ACHN (cell line): ENCODE measurements at regions not wholly inside any gene's neighbourhood (a gene's known extent, or its start where the extent isn't known, plus 50 kb on each side); places are given as distances from the start of the nearest gene placed in this dataset.
"Not testable (repeated sequence)": the region's sequence is repeated elsewhere in the genome, so short reads cannot be mapped to it uniquely, and the experiment has no call there.

Experiments used
- DNase-seq: peaks from one replicate; pipeline ENCODE4 v3.0.0-alpha.2; 2015
- in situ Hi-C: cut with HindIII; loops from 2 replicates; pipeline ENCODE4 v1.10.0; 2017; ENCODE audit warnings: low sequenced_read_pairs, low pct_ligation_motif_present, low pct_unique_long_range_greater_than_20kb

DNA sequence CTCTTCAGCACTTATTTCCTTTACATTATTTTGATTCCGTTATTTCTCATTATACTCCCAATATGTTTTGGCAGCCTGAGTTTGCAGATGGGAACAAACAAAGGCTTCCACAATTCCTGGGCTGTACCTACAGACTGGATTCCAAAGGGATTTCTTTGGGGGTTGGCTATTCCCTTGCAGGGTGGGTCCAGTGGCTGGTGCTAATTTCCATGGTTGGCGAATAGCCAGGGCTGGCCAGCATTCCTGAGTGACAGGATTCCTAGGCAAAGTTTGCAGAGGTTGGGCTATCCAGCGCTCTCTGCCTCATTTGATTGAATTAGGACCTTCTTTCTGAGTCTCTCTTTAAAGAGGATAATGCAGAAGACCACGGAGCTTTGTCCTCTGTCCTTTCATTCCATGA lies 207.4 kb downstream of the MAF start:
- DNase-seq, result no peak
- in situ Hi-C loops, result no loop called here

GRCh38 chr16:79392081-79392480 lies 208.5 kb downstream of the MAF start:
- in situ Hi-C loops, result no loop called here
- no peak for DNase-seq

GRCh38 chr16:79391395-79391794 lies 209.1 kb downstream of the MAF start:
- no peak for DNase-seq
- in situ Hi-C loops, result no loop called here

GRCh38 chr16:79390481-79391051 lies 210.0 kb downstream of the MAF start:
- DNase-seq, result no peak
- in situ Hi-C loops, result no loop called here

DNA sequence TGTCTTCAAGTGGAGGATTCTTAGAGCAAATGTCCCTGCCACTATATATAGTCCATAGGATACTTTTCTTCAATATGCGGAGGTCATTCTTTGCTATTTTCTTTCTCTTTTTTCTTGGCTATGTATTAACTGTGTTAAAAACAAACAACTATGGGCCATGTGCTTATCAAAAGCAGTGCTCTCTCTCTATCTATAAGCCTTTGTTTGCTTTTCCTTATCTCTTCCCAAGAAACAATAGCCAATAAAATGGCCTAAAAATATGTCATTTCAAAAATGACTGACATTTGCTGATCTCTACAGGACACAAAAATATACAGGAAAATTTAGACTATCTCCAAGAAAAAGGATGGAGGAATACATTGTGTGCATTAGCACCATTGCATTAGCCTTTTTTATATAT lies 212.1 kb downstream of the MAF start:
- DNase-seq, result no peak
- in situ Hi-C loops, result no loop called here

DNA sequence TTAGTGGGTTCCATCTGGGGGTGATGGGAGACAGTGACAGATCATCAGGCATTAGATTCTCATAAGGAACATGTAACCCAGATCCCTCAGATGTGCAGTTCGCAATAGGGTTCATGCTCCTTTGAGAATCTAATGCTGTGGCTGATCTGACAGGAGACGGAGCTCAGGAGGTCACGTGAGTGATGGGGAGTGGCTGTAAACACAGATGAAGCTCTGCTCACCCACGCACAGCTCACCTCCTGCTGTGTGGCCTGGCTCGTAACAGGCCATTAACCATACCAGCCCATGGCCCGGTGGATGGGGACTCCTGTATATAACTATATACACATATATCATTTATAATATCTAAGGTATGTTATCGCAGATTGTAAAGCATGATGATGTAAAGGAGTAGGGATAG lies 214.2 kb downstream of the MAF start:
- in situ Hi-C loops, result no loop called here

DNA sequence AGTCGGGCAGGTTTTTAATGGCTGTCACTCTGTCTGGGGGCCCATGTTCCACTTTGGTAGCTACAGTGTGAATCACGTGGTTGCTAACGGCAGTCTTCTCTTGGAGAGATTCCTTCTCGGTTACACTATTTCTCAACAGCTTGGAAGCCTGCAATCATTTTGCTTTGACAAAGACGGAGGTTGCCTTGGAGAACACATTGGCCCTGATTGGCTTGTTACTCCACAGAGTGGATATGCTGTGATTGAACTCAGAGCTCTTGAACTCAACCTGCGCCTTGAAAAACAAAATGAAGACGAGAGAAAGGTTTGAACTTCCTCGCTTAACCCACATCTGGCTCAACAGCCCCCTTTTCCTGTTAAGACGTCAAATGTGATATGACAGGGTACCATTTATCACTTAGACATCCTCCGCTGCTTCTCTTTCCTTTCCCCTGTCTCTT lies 218.9 kb downstream of the MAF start:
- in situ Hi-C loops, result no loop called here
- DNase-seq, result no peak

More for the DNA sequence above, 214.2 kb downstream of the MAF start:
- DNase-seq, result no peak

DNA sequence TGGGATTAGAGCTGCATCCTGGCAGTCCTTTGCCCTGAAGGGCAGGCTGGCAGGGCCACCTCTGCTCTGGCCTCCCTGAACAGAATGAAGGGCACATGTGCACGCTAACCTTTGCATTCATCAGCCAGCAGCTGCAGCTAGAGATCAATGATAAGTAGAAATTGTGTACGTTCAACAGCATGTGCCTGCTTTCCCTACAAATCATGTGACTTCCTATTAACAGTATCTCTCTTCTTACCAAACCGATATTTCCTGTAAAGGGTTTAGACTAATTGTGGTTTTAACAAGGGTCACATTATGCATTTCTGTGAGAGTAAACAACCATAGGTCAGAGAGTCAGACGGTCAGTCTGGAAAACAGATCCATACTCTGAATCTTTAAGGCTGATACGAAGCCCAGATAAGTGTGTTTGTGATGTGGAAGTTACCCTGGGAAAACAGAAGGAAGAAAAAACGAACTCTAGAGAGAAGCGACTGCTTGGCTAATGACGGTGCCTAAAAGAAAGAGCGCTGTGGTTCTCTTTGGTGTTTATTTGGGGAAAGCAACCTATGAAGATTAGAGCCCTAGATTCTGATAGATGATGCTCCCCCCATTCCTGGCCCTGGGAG lies 219.4 kb downstream of the MAF start:
- in situ Hi-C loops, result no loop called here
- DNase-seq, result no peak

DNA sequence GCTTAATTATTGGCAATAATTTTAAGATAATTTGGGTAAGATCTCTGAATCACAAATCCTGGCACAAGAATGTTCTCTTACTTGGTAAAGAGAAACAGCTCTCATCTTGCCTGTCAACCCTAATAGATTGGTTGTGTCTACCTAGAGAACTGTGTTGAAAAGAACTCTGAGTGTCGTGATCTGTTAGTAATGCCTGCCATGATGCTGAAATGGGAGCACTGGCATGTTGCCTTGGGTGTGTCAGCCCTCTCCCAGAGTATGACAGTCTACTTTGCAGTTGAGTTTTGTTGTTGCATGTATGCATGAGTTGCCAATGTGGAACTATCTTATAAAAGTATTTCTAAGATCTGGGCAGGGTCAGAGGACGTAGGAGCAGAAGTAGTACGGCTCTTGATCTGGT lies 221.4 kb downstream of the MAF start:
- no peak for DNase-seq
- in situ Hi-C loops, result no loop called here

GRCh38 chr16:79377082-79377481 lies 223.5 kb downstream of the MAF start:
- DNase-seq, in situ Hi-C loops: not testable (repeated sequence)

DNA sequence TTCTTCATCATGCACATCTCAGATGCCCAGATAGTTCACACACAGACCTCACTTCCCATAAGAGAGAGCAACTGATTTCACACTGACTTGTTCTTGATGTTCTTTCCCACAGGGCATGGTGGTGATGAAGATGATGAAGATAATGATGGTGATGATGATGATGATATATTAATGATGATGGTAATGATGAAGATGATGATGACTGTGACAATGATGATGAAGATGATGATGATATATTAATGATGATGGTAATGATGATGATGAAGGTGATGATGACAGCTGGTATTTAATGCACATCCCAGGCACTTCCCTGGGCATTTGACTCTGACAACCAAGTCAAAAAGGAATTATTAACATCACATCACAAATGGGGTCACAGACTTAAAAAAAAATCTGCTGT lies 225.2 kb downstream of the MAF start:
- no peak for DNase-seq
- in situ Hi-C loops, result no loop called here

- in situ Hi-C loops, result no loop called here
- DNase-seq, result peak; percentile 77
These were observed 227.9 kb downstream of the MAF start for GRCh38 chr16:79372503-79373184.

DNA sequence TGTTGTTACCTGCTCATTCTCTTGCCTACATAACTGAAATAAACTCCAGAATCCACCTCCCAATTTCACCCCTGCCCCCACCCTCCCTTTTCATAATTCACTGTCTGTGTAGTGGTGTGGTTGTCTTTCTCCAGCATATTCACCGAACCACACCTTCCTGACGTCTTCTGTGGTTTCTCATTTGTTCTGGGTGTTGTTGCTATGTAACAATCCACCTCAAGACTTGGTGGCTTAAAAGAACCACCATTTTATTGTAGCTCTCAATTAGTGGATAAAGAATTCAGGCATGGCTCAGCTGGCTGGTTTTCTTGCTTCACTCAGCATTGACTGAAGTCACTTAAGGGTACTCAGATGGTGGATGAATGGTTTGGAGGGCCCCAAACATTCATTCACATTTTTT lies 229.8 kb downstream of the MAF start:
- no peak for DNase-seq
- in situ Hi-C loops, result no loop called here

GRCh38 chr16:79369796-79370195 lies 230.7 kb downstream of the MAF start:
- in situ Hi-C loops, result no loop called here
- peak; percentile 10 for DNase-seq

GRCh38 chr16:79367822-79368221 lies 232.7 kb downstream of the MAF start:
- no peak for DNase-seq
- in situ Hi-C loops, result no loop called here

DNA sequence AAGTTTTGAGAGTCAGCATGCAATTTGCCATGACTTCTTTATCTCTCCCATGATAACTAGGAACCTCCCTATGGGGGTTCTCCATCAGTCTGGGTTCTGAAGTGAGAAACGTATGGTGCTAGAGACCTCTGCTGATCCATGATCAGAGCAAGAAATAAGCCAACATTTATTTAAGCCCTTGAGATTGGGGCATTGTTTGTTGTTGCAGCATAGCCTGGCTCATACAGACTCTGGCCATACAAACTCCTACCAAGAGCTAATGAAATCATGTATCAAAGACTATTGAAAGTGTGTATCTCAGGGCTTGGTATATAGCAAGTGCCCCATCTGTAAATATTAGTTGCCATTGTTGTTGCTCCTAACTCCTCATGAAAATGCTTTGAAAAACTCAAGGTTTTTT lies 233.9 kb downstream of the MAF start:
- no peak for DNase-seq
- in situ Hi-C loops, result no loop called here

GRCh38 chr16:79365702-79366101 lies 234.8 kb downstream of the MAF start:
- in situ Hi-C loops, result no loop called here
- DNase-seq, result no peak

DNA sequence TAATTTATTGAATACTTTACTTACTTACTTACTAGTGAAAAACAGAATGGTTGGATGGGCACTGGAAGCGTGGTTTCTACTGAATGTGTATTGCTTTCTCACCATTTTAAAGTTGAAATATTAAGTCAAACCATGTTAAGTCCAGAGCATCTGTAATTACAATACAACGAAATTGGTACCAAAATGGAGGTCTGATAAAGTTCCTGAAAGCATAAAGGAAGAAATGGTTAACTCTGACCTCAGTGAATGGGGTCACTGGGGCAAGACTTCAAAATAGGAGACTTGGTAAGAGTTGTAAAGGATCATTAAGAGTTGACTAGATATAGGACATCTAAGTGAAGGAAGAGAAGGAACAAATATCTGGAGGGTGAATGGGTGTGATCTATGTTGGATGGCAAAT lies 237.1 kb downstream of the MAF start:
- in situ Hi-C loops, result no loop called here
- DNase-seq, result no peak

GRCh38 chr16:79363035-79363434 lies 237.5 kb downstream of the MAF start:
- in situ Hi-C loops, result no loop called here

DNA sequence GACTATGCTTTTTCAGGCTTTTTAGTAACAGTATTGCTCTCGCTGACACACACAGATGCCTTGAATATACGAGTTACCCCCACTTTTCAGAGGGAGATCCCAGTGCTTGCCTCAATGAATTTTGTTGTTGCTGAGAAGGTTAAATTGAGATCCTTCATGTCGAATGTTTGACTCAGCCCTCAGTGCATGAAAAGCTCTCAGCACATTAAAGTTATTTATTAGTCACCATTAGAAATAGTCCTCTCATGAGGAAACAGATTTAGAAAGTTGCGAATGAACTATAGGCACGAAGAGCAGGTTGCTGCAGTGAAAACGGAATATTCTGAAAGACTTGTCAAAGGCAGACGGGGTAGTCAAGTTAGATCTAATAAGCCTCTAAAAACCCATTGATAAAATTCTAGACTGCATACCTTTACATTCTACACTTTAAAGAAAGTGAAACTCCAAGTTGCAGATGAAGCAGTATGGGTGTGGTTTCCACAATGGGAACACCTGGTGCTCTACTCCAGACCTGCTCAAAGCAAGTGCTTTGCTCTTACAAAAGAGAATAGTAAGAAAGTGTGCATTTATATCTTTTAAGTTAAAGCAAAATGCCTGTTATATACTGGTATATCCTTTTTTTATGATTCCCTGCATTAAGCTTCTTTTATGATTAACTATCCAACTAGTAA lies 238.1 kb downstream of the MAF start:
- in situ Hi-C loops, result no loop called here
- no peak for DNase-seq

More at GRCh38 chr16:79363035-79363434, 237.5 kb downstream of the MAF start:
- DNase-seq, result no peak
